LHCN-M2 (cell line): ENCODE measurements at regions not wholly inside any gene's neighbourhood (a gene's known extent, or its start where the extent isn't known, plus 50 kb on each side); places are given as distances from the start of the nearest gene placed in this dataset.

Experiments used
- DNase-seq: peaks from one replicate; pipeline ENCODE4 v3.0.0-alpha.2; 2012; ENCODE audit warnings: low read depth

DNA sequence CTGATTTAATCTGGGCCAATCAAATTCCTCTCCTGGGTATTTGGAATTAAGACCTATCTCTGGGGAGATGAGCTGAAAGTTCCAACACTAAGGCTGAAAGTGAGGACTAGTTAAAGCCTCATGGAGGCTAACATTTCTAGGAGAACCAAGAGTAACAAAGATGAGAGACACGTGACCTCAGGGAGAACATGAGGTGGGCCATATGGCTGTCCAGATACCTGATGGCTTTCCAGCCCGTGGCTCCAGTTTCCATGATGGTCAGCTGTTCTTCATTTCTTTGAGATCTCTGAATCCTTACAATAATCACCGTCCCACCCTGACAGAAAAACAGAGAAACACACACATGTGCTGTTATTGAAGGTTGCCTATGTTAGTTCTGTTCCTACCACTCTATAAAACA lies 66.1 kb downstream of the LEPR start:
- DNase-seq, result no peak

DNA sequence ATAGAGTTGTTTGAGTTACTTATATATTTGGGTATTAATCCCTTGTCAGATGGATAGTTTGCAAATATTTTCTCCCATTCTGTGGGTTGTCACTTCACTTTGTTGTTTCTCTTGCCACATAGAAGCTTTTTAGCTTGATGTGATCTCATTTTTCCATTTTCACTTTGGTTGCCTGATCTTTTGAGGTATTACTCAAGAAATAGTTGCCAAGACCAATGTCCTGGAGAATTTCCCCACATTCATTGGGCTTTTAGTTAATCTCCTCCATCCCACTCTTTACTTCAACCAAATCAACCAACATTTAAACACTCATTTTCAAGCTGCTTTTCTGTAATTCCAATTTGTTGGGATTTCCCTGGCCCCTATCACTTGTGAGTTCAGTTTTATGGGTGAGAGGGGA lies 69.0 kb downstream of the LEPR start:
- no peak for DNase-seq

DNA sequence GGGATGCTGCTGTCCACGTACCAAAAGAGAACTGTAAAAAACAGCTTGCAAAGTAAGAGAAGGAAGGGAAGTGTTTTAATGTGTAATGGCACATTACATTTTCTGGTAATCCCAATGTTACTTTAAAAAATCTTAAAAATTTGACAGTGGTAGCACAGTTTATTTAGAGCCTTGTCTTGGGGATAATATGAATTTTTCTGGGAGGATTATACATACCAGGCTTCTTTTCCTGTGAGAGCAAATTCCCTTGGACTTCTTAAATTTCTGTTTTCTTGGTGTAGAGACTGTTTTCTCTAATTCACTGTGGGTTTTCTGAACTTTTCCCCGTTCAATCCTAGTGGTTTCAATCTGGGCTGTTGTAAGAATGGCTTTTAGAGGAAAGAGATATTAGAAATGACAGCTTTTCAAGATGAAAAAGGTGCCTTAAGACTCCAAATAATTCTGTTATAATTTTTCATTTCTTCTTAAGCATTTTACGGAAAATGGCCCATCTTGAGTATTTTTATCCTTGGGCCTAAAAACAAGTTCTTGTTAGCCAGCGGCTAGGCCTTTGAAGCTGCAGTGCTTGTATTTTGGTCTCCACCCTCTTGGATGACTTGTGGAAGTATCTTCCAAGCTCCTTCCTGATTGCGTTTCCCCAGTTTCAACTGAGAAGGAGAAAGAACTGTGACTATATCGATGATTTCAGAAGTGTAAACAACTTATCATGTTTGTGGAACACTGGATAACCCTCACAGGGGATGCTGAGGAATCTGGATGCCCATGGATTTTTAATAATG lies 70.0 kb downstream of the LEPR start:
- DNase-seq, result no peak

DNA sequence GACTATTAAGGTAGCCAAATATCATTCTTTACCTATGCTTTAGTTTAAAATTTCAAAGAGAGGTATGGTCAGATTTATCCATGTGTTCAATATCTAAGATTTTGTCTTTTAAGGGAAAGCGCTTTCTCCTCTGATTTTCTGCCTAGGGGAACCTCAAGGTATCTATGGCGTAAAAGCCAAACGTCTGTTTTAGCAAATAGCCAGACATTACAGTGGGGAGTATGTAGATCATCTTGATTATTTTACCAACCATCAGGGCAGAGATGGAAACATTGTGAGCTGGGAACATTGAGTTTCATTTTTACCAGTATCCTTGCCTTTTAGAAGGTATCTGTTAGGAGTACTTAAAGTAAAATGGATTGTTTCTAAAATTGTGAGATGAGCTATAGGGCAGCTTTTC lies 71.0 kb downstream of the LEPR start:
- DNase-seq, result no peak

DNA sequence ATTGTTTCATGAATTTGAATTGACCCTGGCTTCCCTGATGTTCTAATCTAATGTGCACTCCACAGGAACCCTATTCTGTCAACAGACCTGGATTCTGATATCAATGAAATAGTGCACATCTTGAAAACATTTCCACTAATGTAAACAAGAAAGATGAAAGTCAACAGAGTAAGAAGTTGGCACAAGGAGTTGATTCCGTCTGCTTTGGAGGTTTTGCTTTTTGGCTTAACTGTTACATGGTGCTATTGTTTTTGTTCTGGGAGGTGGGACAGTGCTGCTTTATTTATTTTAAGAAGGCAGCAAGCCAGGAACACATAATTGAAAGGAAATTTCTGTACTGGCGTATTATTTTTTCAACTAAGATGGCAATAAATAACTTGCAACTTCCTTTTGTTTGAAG lies 73.3 kb downstream of the LEPR start:
- DNase-seq, result no peak

DNA sequence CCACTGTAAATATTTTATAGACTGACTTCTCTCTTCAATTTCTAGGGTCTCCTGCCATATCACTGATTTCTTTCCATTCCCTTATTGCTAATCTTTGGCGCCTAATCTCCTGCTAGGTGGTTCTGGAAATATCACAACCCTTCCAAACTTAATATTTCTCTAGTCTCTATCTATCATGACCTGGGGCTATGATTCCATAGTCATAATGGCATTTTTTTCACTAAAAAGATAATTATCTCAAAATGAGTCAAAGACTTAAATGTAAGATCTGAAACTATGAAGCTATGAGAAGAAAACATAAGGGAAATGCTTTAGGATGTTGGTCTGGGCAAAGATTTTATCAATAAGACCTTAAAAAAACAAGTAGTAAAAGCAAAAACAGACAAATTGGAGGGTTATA lies 74.2 kb downstream of the LEPR start:
- no peak for DNase-seq

DNA sequence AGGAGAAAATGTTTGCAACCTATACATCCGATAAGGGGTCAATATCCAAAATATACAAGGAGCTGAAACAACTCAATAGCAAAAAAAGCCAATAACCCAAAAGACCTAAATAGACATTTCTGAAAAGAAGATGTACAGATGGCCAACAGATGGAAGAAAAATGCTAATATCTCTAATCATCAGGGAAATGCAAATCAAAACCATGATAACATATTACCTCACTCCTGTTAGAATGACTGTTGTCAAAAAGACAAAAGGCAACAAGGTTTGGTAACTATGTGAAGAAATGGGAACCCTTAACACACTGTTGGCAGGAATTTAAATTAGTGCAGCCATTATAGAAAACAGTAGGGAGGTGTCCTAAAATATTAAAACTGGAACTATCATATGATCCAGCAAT lies 74.7 kb downstream of the LEPR start:
- no peak for DNase-seq

DNA sequence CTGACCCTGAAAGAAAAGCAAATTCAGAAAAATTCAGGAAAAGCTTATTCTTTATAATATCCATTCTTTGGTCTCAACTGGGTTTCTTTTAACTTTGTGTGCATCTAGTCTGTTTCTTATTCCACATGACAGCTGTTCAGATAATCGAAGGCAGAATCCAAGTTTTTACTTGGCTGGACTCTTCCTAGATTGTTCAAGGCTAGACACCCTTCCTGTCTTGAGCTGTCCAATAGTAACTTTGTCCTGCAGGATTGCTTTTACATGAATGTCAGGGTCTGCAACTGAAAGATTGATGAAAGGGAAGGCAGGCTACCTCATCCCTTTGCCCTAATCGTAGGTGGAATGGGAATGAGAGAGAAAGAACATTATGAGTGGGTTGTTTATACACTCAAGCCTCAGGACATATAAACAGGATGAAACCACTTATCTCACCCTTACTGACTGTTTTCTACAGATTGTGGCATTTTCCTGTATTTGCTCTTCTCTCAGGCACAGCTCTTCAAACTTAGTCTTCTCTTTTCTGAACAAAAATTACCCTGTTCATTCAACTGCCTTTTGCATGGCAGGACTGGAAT lies 76.9 kb downstream of the LEPR start:
- no peak for DNase-seq

DNA sequence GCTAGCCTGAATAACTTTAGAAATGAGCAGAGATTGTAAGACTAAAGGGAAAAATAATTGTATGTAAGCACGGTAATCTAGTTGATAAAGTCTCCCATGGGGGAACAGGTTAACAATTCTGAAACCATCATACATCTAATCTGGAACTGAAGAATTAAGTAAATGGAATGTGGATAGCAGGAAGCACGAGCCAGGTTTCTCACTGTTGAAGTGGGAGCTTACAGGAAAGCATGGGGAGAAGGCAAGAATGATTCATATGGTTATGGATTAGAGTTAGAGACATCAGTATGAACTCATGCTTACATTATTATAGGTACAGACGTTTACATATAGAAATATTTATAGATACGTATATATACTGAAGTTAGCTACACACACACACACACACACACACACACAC lies 83.0 kb downstream of the LEPR start:
- DNase-seq, result no peak

DNA sequence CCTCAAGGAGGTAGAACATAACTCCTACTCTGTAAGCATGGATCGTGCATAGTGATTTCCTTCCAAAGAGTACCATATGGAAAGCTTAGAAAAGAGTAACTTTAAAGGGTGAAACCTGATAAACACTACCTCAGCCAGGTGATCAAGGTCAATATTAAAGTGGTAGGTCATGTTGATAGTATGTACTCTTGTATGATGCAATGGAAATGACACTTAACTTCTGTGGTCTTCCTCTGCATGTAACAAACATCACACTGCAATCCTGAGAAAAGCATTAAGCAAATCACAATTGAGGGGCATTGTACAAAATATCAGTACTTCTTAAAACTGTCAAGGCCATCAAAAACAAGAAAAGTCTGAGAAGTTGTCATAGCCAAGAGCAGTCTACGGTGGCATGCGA lies 83.8 kb downstream of the LEPR start:
- DNase-seq, result no peak

DNA sequence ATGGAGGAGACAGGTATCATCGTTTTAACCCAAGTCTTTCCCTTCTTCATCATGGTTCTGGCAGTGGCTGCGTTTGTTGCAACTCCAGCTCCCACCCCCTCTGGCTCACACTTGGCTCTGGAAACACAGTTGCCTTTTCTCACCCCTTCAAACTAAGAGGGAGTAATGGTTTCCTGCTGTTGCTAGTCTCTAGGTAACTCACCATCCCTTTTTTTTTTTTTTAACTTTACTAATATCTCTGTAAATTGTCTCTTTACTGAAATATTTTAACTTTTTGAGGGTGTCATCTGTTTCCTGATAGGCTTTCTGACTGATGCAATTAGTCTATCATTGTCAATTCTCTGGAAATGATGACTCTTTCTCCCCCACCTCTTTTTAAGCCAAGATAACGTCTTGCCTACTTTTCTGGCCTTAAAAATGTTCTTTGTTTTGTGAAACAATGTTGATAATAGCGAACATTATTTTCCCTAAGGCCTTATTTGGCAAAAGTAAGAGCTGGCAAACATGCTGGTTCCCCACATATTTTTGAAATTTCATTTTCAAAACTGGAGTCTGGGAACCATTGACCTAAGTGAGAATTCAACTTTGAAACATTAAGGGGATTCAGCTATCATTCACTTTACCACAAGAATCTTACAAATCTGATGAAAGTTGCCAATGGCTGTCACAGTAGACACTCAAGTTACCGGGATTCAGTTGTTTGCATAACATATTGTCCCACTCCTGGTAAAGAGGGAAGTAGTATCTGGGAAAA lies 85.3 kb downstream of the LEPR start:
- DNase-seq, result peak; percentile 36

DNA sequence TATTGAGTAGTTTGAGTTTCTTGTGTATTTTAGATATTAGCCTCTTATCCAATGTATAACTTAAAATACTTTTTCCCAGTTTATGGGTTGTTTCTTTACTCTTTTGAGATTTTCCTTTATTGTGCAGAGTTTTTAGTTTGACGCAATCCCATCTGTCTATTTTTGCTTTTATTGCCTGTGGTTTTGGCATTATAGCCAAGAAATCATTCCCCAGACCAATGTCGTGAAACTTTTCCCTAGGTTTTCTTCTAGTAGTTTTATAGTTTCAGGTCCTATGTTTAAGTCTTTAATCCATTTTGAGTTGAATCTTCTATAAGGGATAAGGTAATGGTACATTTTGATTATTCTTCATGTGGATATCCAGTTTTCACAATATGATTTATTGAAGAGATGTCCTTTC lies 87.6 kb downstream of the LEPR start:
- DNase-seq, result peak; percentile 26

DNA sequence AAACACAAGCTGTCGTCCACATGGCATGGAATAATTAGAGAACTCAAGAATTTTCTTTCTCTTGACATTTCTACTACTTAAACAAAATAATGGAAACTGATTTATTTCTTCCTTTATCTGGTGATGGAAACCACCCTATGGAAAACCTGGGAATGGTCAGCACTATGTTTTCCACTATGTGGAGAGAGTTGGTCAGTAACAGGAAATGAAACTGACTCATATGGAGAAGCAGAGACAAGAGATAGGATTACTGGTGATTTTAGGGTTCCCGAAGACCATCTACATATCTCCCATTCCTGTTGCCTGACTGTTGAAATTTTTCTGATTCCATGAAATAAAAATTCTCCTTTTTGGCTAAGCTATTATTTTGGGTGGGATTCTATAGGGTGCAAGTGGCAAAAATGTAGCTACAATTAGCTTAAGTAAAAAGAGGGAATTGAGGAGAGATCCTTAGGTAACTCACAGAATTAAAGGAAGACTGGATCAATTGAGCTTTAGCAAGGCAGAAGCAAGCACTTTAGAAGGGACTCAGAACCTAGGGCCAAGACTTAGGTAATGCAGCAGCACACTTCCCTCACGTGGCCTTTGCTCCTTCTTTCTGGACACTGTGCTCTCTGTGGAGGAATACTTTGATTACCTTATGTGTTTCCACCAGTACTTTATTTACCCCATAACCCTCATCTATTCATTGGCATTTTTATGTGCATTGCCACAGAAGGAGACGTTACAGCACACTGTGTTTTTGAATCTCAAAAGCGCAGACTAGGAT lies 89.6 kb downstream of the LEPR start:
- peak; percentile 84 for DNase-seq

DNA sequence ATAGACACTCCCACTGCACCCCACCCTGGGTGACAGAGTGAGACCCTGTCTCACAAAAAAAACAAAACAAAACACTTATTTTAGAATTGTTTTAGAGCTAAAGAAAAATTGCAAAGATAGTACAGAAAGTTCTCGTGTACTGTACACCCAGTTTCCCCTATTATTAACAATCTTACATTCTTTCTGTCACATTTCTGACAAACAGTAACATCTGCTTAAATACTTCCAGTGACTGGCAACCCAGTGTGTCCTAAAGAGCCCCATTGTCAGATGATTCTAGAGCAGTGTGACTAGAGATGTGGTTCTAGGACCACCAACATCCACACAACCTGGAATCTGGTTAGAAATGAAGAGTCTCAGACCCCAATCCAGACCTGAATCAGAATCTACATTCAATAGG lies 90.5 kb downstream of the LEPR start:
- peak; percentile 88 for DNase-seq

DNA sequence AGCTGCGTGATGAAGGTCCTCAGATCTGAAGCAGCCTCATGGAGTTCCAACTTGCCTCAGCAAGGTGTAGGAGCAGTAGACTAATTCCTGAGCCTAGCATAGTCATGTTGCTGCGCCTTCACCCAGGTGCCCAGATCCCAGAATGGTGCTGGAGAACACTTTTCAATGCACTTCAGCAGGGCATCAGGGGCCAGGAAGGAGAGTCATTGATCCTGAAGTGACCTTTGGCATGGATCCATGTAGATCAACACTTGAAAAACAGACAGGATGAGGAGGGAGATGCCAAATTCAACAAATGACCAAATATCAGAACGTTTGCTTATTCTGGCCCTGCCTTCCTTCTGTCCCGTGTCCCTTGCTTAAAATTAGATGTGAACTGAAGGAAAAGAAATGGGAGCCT lies 91.9 kb downstream of the LEPR start:
- no peak for DNase-seq

DNA sequence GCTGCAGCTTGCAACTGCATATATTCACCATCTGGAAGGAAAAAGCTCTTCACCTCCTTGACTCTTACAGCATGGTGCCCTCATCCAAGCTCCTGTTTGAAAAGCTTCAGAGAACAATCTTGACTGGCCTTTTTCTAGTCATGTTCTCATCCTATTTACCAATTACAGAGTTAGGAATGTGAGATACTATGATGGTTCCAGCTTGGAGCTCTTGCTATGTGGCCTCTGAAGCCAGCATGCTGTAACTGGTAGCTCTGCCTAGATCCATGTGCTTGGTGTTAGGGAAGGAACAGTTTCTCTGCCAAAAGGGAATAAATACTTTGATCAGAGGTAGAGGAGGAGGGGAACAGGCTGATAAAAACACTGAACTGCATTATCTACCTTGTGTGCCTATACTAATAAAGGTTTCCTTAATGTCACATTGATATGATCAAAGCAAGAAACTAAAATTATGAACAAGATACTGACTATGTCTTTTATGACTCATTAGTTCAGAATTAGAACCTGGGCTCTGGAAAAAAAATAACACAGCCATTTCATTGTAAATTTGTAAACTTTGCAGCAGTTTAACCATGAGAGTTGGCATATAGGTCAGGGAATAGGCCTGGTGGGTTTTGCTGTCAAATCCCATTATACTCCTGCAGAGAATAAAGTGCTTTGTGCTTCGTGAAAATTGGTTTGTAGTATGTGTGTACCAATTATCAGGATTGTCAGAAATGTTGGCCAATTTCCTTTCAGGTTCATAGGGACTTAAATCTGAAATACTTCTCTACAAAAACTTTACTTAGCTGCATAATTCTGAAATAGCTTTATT lies 92.7 kb downstream of the LEPR start:
- DNase-seq, result peak; percentile 23

DNA sequence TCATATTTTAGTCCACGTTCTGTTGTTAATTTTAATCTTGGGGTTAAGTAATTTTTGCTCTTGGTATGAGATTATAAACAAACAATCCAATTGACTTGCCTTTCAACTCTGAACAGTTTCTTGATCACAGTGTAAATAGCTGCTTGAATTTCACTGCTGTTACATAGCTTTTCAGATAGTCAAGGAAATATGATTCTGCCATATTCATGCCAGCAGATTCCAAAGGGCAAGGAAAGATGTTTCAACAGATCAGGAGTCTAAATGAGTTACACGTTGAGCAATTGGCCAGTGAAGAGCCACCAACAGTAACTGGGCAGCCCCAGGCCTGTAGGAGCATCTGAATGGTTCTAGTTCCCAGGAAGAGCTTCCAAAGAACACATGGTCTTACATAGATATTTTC lies 93.6 kb downstream of the LEPR start:
- peak; percentile 93 for DNase-seq

DNA sequence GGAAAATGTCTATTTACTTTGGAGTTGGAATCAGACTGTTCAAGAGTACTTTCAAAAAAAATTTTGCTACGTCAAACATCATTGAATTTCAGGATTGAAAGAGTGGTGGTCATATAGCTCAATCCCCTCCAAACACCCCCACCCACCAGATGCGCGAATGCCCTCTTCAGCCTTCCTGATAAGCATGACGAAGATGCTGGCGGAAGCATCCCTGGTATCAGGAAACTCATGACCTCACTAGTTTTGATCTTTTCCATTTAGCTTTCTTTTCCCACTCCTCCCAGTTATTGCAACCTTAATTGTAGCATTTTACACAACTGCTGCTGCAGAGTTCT lies 104.4 kb downstream of the LEPR start:
- no peak for DNase-seq

DNA sequence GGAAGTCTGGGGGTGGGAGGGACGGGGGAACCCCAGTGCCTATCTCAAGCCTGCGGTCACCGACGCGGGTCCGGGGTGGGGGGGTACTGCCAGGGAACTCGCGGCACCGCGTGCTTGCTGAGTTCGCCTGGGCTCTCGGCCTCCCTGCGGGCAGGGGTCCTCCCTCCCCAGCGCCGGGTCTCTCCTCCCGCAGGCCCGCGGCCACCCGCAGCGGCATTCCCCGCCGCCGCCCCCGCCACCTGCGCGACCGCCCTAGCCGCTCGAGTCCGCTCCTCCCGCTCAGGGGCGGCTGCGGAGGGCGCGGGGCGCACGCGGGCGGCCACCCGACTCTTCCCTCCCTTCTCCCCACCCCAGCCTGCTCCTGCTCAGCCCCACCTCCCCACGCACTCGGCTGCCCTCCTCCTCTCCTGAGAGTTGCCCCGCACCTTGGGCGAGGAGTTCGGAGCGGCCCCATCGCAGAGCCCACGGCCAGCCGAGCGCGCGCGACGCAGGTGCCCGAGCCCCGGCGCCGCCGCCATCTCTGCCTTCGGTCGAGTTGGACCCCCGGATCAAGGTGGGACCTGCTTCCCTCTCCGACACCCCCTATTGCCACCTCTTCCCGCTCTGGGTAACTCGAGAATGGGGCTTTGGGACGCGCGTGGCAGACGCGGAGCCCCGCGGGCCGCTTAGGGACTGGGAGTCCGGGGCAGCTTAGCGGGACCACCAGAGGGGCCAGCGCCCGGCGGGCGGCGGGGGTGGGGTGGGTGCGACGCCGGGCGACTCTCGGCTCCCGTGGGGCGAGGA lies 105.0 kb downstream of the LEPR start:
- no peak for DNase-seq

DNA sequence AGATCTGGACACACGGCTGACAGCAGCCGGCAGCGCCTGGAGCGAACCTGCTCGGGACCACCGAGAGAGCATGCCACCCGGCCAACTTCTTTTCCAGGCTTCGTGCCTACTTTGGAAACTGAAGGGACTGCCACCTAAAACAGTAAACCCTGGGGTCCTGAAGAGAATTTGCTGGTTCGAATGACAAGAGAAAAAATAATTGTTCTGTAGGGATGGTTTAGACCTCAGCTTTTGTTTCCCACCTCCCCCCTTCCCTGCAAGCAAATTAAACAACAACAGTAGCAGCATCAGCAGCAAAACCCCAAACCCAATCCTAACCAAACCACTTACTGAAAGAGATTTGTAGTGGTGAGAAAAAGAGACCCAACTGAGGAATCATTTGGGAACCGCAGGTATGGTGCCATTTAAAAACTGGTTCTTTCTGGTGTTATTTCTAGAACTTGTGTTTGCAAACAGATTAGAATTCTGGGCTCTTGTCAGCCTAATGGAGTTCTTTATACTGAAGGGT lies 105.6 kb downstream of the LEPR start:
- no peak for DNase-seq
